ENCODE measurements at regions not wholly inside any gene's neighbourhood (a gene's known extent, or its start where the extent isn't known, plus 50 kb on each side); places are given as distances from the start of the nearest gene placed in this dataset.

GRCh38 chr10:47104786-47105385, 193.7 kb downstream of the PTPN20 start:
- POLR2A ChIA-PET: no interaction called here
- Mint-ChIP-seq H3K4me1 (peaks cover 10% of the 10 kb centered on the region), H3K9me3 (ENCODE audit: insufficient read depth) (no peaks in the 10 kb centered on the region), H3K27ac (no peak overlapping the region), H3K4me3 (no peak overlapping the region), H3K27me3 (no peaks in the 10 kb centered on the region)
- Histone ChIP-seq H3K4me3 (ENCODE audit: control extremely low read depth in 1 of 5, extremely low read depth in 1 of 5, insufficient read depth in 1 of 5, low read depth in 2 of 5, low read length in 4 of 5) (no peak overlapping the region), H3K27me3 (replicated peaks in 1 of 4; ENCODE audit: control extremely low read depth in 1 of 4, control insufficient read depth in 3 of 4, insufficient read depth in 4 of 4, low read length in 3 of 4) (peaks cover 0 to 3% (median 0%) of the 10 kb centered on the region in 4 experiments), H3K79me2 (ENCODE audit: control insufficient read depth, insufficient read depth, low read length) (no peaks in the 10 kb centered on the region), H3K36me3 (replicated peaks in 1 of 2; ENCODE audit: control extremely low read depth in 1 of 2, control insufficient read depth in 1 of 2, extremely low read depth in 1 of 2, insufficient read depth in 2 of 2, low read length in 1 of 2) (no peaks in the 10 kb centered on the region), H3K4me1 (ENCODE audit: control insufficient read depth in 2 of 2, insufficient read depth in 2 of 2, low read length in 2 of 2) (no peaks in the 10 kb centered on the region), H3K4me2 (replicated peaks; ENCODE audit: low read depth, low read length, poor library complexity, severe bottlenecking) (no peak overlapping the region), H2AFZ (ENCODE audit: insufficient read depth, low read depth, low read length, poor library complexity, severe bottlenecking) (no peak overlapping the region), H4K20me1 (ENCODE audit: control insufficient read depth, insufficient read depth, low read length, poor library complexity, severe bottlenecking) (no peaks in the 10 kb centered on the region), H3K27ac (ENCODE audit: low read length in 2 of 2) (no peak overlapping the region), H3K9ac (ENCODE audit: low read length) (no peak overlapping the region), H3K9me3 (ENCODE audit: control extremely low read depth in 1 of 3, control insufficient read depth in 2 of 3, insufficient read depth in 1 of 3, low read length in 2 of 3) (no peaks in the 10 kb centered on the region)
- ATAC-seq (ENCODE audit: low read depth): no peak
- CTCF ChIA-PET: no interaction called here
- DNase-seq: no peak
- intact Hi-C loops (cut with micrococcal nuclease): no loop called here
- TF ChIP-seq EZH2 (IDR thresholded peaks at IDR 0.05; ENCODE audit: borderline replicate concordance, insufficient read depth, low read depth, low read length, poor library complexity, severe bottlenecking) (no peak), CTCF (IDR thresholded peaks at IDR 0.05) (no peak)
- 33% methylated on average over 1 of the region's 4 CpGs for WGBS (ENCODE audit: insufficient coverage)

GRCh38 chr10:47107007-47107747, 192.8 kb upstream of the GDF10 start:
- H3K27ac ChIP-seq (ENCODE audit: low read length in 2 of 2): no peak overlapping the region
- peak overlapping the region; percentile 27 for H2AFZ ChIP-seq (ENCODE audit: insufficient read depth, low read depth, low read length, poor library complexity, severe bottlenecking)
- H3K27me3 Mint-ChIP-seq: no peaks in the 10 kb centered on the region
- TF ChIP-seq EZH2 (IDR thresholded peaks at IDR 0.05; ENCODE audit: borderline replicate concordance, insufficient read depth, low read depth, low read length, poor library complexity, severe bottlenecking) (no peak), CTCF (IDR thresholded peaks at IDR 0.05) (no peak)
- H3K79me2 ChIP-seq (ENCODE audit: control insufficient read depth, insufficient read depth, low read length): no peaks in the 10 kb centered on the region
- H3K4me1 Mint-ChIP-seq: peaks cover 10% of the 10 kb centered on the region
- H3K4me1 ChIP-seq (ENCODE audit: control insufficient read depth in 2 of 2, insufficient read depth in 2 of 2, low read length in 2 of 2): no peaks in the 10 kb centered on the region
- no peak overlapping the region for H3K4me2 ChIP-seq (replicated peaks; ENCODE audit: low read depth, low read length, poor library complexity, severe bottlenecking)
- H3K4me3 Mint-ChIP-seq: no peak overlapping the region
- H3K4me3 ChIP-seq (ENCODE audit: control extremely low read depth in 1 of 5, extremely low read depth in 1 of 5, insufficient read depth in 1 of 5, low read depth in 2 of 5, low read length in 4 of 5): no peak overlapping the region
- ATAC-seq (ENCODE audit: low read depth) (no peak), DNase-seq (no peak)
- H3K9ac ChIP-seq (ENCODE audit: low read length): no peak overlapping the region
- WGBS (ENCODE audit: insufficient coverage): 57% methylated on average over 8 of the region's 8 CpGs
- no peaks in the 10 kb centered on the region for H3K9me3 Mint-ChIP-seq (ENCODE audit: insufficient read depth)
- H3K36me3 ChIP-seq (replicated peaks in 1 of 2; ENCODE audit: control extremely low read depth in 1 of 2, control insufficient read depth in 1 of 2, extremely low read depth in 1 of 2, insufficient read depth in 2 of 2, low read length in 1 of 2): no peaks in the 10 kb centered on the region
- no peaks in the 10 kb centered on the region for H4K20me1 ChIP-seq (ENCODE audit: control insufficient read depth, insufficient read depth, low read length, poor library complexity, severe bottlenecking)
- ChIA-PET POLR2A (no interaction called here), CTCF (no interaction called here)
- peaks cover 0 to 3% (median 0%) of the 10 kb centered on the region in 4 experiments for H3K27me3 ChIP-seq (replicated peaks in 1 of 4; ENCODE audit: control extremely low read depth in 1 of 4, control insufficient read depth in 3 of 4, insufficient read depth in 4 of 4, low read length in 3 of 4)
- no peaks in the 10 kb centered on the region for H3K9me3 ChIP-seq (ENCODE audit: control extremely low read depth in 1 of 3, control insufficient read depth in 2 of 3, insufficient read depth in 1 of 3, low read length in 2 of 3)
- H3K27ac Mint-ChIP-seq: no peak overlapping the region
- intact Hi-C loops (cut with micrococcal nuclease): no loop called here
